Mesothelial cell of epicardium (in vitro differentiated cells): ENCODE measurements at regions not wholly inside any gene's neighbourhood (a gene's known extent, or its start where the extent isn't known, plus 50 kb on each side); places are given as distances from the start of the nearest gene placed in this dataset.

ENCODE experiments used
- DNase-seq, 2 experiments: peaks; one replicate each; pipeline ENCODE4 v3.0.0; 2021; ENCODE audit warnings: low spot score in 2 of 2; ENCODE audit not compliant: unreplicated experiment in 2 of 2
- H3K27ac Mint-ChIP-seq: 2 replicates; pipeline ENCODE4 v1.8.0; 2021; ENCODE audit warnings: mixed read lengths
- H3K27me3 Mint-ChIP-seq: 2 replicates; pipeline ENCODE4 v1.8.0; 2021; ENCODE audit warnings: low read depth, mixed read lengths
- H3K36me3 Mint-ChIP-seq: 2 replicates; pipeline ENCODE4 v1.8.0; 2021; ENCODE audit warnings: mixed read lengths
- H3K4me1 Mint-ChIP-seq: 2 replicates; pipeline ENCODE4 v1.8.0; 2021; ENCODE audit warnings: mixed read lengths
- H3K4me3 Mint-ChIP-seq: 2 replicates; pipeline ENCODE4 v1.8.0; 2021; ENCODE audit warnings: mild to moderate bottlenecking, moderate library complexity, mixed read lengths
- H3K9me3 Mint-ChIP-seq: 2 replicates; pipeline ENCODE4 v1.8.0; 2021; ENCODE audit warnings: mixed read lengths
- CTCF ChIP-seq: fragments of 200-600 bp; sonication (generic); IDR thresholded peaks from one replicate; pipeline ENCODE4 v1.5.0; 2021; ENCODE audit warnings: antibody characterized with exemption; ENCODE audit not compliant: unreplicated experiment

GRCh38 chr13:89880201-89880600, 1467.3 kb upstream of the MIR17HG start:
- TF ChIP-seq CTCF = no peak
- H3K36me3 Mint-ChIP-seq = no peaks in the 10 kb centered on the region
- no peak overlapping the region for H3K4me3 Mint-ChIP-seq
- DNase-seq = no peak
- H3K4me1 Mint-ChIP-seq = peaks cover 2% of the 10 kb centered on the region
- H3K27ac Mint-ChIP-seq = no peak overlapping the region
- H3K9me3 Mint-ChIP-seq = peaks cover 4% of the 10 kb centered on the region
- no peaks in the 10 kb centered on the region for H3K27me3 Mint-ChIP-seq

GRCh38 chr13:89883893-89884448, 1463.5 kb upstream of the MIR17HG start:
- H3K9me3 Mint-ChIP-seq = peaks cover 4% of the 10 kb centered on the region
- DNase-seq = no peak
- no peak overlapping the region for H3K27ac Mint-ChIP-seq
- H3K4me1 Mint-ChIP-seq = peaks cover 6% of the 10 kb centered on the region
- TF ChIP-seq CTCF = no peak
- no peak overlapping the region for H3K4me3 Mint-ChIP-seq
- H3K36me3 Mint-ChIP-seq = no peaks in the 10 kb centered on the region
- peaks cover 1% of the 10 kb centered on the region for H3K27me3 Mint-ChIP-seq

- H3K27ac Mint-ChIP-seq = no peak overlapping the region
- peaks cover 1% of the 10 kb centered on the region for H3K27me3 Mint-ChIP-seq
- DNase-seq = no peak
- no peaks in the 10 kb centered on the region for H3K36me3 Mint-ChIP-seq
- TF ChIP-seq CTCF = no peak
- peaks cover 19% of the 10 kb centered on the region for H3K9me3 Mint-ChIP-seq
- peaks cover 2% of the 10 kb centered on the region for H3K4me1 Mint-ChIP-seq
- H3K4me3 Mint-ChIP-seq = no peak overlapping the region
Observed at GRCh38 chr13:89890806-89891205, 1456.7 kb upstream of the MIR17HG start.

- TF ChIP-seq CTCF = no peak
- Mint-ChIP-seq H3K9me3 (peaks cover 19% of the 10 kb centered on the region), H3K36me3 (no peaks in the 10 kb centered on the region), H3K4me3 (no peak overlapping the region), H3K27me3 (peaks cover 1% of the 10 kb centered on the region), H3K4me1 (peaks cover 2% of the 10 kb centered on the region), H3K27ac (no peak overlapping the region)
- DNase-seq = no peak
Observed at GRCh38 chr13:89891416-89891815, 1456.1 kb upstream of the MIR17HG start.

- no peak for TF ChIP-seq CTCF
- Mint-ChIP-seq H3K9me3 (peaks cover 3% of the 10 kb centered on the region), H3K27ac (no peak overlapping the region), H3K4me1 (no peaks in the 10 kb centered on the region), H3K27me3 (no peaks in the 10 kb centered on the region), H3K36me3 (no peaks in the 10 kb centered on the region), H3K4me3 (no peak overlapping the region)
- no peak for DNase-seq
Observed at GRCh38 chr13:89897681-89898080, 1449.8 kb upstream of the MIR17HG start.
